Spleen (tissue), 11 donors: ENCODE measurements at regions not wholly inside any gene's neighbourhood (a gene's known extent, or its start where the extent isn't known, plus 50 kb on each side); places are given as distances from the start of the nearest gene placed in this dataset.

Experiments used
- DNase-seq: peaks from one replicate; pipeline ENCODE4 v3.0.0-alpha.2; 2020
- H3K27ac ChIP-seq, 8 donors: fragments of 200-600 bp; sonication (generic) in 7 of 8; 1 replicate in 4 of 8; 2 replicates in 4 of 8; pipeline versions ENCODE4 v1.5.0 to v1.8.0; 2016 to 2021; ENCODE audit warnings: inconsistent platforms in 4 of 8, mild to moderate bottlenecking in 4 of 8, moderate library complexity in 1 of 8
- H3K27me3 ChIP-seq, 7 donors: fragments of 200-600 bp; sonication (generic) in 6 of 7; replicated peaks in 1 of 7; 1 replicate in 4 of 7; 2 replicates in 3 of 7; pipeline versions ENCODE4 v1.5.0 to v1.8.0; 2016 to 2021; ENCODE audit warnings: inconsistent platforms in 3 of 7, mild to moderate bottlenecking in 1 of 7
- H3K36me3 ChIP-seq, 6 donors: fragments of 200-600 bp; sonication (generic) in 5 of 6; 1 replicate in 4 of 6; 2 replicates in 2 of 6; pipeline versions ENCODE4 v1.5.0 to v1.8.0; 2016 to 2021; ENCODE audit warnings: inconsistent platforms in 2 of 6
- H3K4me1 ChIP-seq, 6 donors: fragments of 200-600 bp; sonication (generic) in 5 of 6; 1 replicate in 3 of 6; 2 replicates in 3 of 6; pipeline versions ENCODE4 v1.5.0 to v1.8.0; 2016 to 2021; ENCODE audit warnings: inconsistent platforms in 3 of 6
- H3K4me3 ChIP-seq, 8 donors: fragments of 200-600 bp; sonication (generic) in 7 of 8; 1 replicate in 4 of 8; 2 replicates in 4 of 8; pipeline versions ENCODE4 v1.5.0 to v1.8.0; 2016 to 2021; ENCODE audit warnings: inconsistent platforms in 4 of 8, mild to moderate bottlenecking in 4 of 8, moderate library complexity in 2 of 8
- H3K9me3 ChIP-seq, 8 donors: fragments of 200-600 bp; sonication (generic) in 7 of 8; 1 replicate in 4 of 8; 2 replicates in 4 of 8; pipeline versions ENCODE4 v1.5.0 to v1.8.0; 2016 to 2021; ENCODE audit warnings: inconsistent platforms in 4 of 8
- POLR2A ChIP-seq, 3 donors: fragments of 450-650 bp; IDR thresholded peaks; one replicate each; pipeline ENCODE4 v1.5.1; 2017; ENCODE audit warnings: antibody characterized with exemption in 3 of 3, mild to moderate bottlenecking in 1 of 3
- POLR2AphosphoS5 ChIP-seq, 3 donors: sonication (generic); formaldehyde crosslinking; IDR thresholded peaks; one replicate each; pipeline ENCODE4 v1.5.1; 2017; ENCODE audit warnings: antibody characterized with exemption in 3 of 3
- WGBS, 5 donors: extraction: QIAGEN DNeasy Blood & Tissue Kit in 3 of 5; methylation state at CpG; one replicate each; pipeline versions ENCODE4 v1.1.5 to v1.1.7; 2013 to 2018; 5-methylcytosine and 5-hydroxymethylcytosine counted together
- intact Hi-C: fragments of 100-400 bp; cut with DNase I; formaldehyde crosslinking; loops from one replicate; pipeline ENCODE4 v1.15.0; 2023; ENCODE audit warnings: low total_unique reads
- TF ChIP-seq, protein P1 (sequence below), 11 experiments: fragments of 200-600 bp in 7 of 11; fragments of 450-650 bp in 4 of 11; sonication (generic) in 4 of 11; IDR thresholded peaks in 8 of 11; conservative IDR thresholded peaks in 3 of 11; 1 replicate in 7 of 11; 2 replicates in 4 of 11; pipeline versions ENCODE4 v1.4.0 to v1.8.0; 2016 to 2021; ENCODE audit warnings: antibody characterized with exemption in 11 of 11, inconsistent platforms in 4 of 11, mild to moderate bottlenecking in 1 of 11
- donor health status: healthy with polysubstance abuse.
- donor health status: DM: no; HTN: no; CAD: no; lungs with moderate emphysema.
- donor health status: DM: no; HTN: no; CAD: no.
- donor health status: Bipolar disorder and iron deficiency.
- donor health status: healthy.
- donor health status: DM: no; HTN: no; CAD: no.
- donor health status: DM: yes; HTN: yes; CAD: no.

DNA sequence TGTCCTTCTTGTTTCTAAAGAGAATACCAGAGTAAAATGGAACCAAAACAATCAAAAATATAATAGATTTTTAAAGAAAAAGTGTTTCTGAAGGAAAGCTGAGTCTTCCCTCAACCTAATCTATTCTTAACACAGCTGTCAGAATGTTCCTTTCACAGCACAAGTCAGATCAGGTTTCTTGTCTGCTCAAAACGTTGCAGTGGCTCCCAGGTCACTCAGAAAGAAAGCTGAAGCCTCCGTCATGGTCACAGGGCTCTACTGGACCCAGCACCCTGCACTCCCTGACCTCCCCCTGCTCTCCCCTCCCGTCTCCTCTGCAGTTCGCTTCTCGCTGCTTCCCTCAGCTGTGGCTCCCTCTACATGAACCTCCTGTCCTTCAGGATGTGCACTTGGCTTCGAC is 90.7 kb upstream of the PTPRM start:
- intact Hi-C loops = no loop called here
- Histone ChIP-seq H3K27me3 (no peaks in the 10 kb centered on the region), H3K9me3 (no peaks in the 10 kb centered on the region), H3K4me1 (no peaks in the 10 kb centered on the region), H3K36me3 (no peaks in the 10 kb centered on the region), H3K27ac (no peak overlapping the region), H3K4me3 (no peak overlapping the region)
- DNase-seq = no peak
- WGBS, 5 donors = 64 to 75% (median 73%) methylated on average over 6 of the region's 6 CpGs
- TF ChIP-seq, protein P1, sequence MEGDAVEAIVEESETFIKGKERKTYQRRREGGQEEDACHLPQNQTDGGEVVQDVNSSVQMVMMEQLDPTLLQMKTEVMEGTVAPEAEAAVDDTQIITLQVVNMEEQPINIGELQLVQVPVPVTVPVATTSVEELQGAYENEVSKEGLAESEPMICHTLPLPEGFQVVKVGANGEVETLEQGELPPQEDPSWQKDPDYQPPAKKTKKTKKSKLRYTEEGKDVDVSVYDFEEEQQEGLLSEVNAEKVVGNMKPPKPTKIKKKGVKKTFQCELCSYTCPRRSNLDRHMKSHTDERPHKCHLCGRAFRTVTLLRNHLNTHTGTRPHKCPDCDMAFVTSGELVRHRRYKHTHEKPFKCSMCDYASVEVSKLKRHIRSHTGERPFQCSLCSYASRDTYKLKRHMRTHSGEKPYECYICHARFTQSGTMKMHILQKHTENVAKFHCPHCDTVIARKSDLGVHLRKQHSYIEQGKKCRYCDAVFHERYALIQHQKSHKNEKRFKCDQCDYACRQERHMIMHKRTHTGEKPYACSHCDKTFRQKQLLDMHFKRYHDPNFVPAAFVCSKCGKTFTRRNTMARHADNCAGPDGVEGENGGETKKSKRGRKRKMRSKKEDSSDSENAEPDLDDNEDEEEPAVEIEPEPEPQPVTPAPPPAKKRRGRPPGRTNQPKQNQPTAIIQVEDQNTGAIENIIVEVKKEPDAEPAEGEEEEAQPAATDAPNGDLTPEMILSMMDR (IDR thresholded peaks at IDR 0.05 in 8 of 11, conservative IDR thresholded peaks at IDR 0.05 in 3 of 11) = no peak
- TF ChIP-seq POLR2A (IDR thresholded peaks at IDR 0.05) (no peak), POLR2AphosphoS5 (IDR thresholded peaks at IDR 0.05) (no peak)

GRCh38 chr18:7479756-7480155 is 87.4 kb upstream of the PTPRM start:
- TF ChIP-seq POLR2A (IDR thresholded peaks at IDR 0.05) = no peak
- TF ChIP-seq, protein P1 (IDR thresholded peaks at IDR 0.05 in 8 of 11, conservative IDR thresholded peaks at IDR 0.05 in 3 of 11) = no peak
- TF ChIP-seq POLR2AphosphoS5 (IDR thresholded peaks at IDR 0.05) = no peak

GRCh38 chr18:7480879-7481278 is 86.2 kb upstream of the PTPRM start:
- Histone ChIP-seq H3K27ac (no peak overlapping the region), H3K4me3 (no peak overlapping the region), H3K9me3 (no peaks in the 10 kb centered on the region), H3K36me3 (no peaks in the 10 kb centered on the region), H3K4me1 (no peaks in the 10 kb centered on the region), H3K27me3 (no peaks in the 10 kb centered on the region)
- TF ChIP-seq POLR2A (IDR thresholded peaks at IDR 0.05) (no peak), POLR2AphosphoS5 (IDR thresholded peaks at IDR 0.05) (no peak)
- TF ChIP-seq, protein P1 (IDR thresholded peaks at IDR 0.05 in 8 of 11, conservative IDR thresholded peaks at IDR 0.05 in 3 of 11) = no peak
- WGBS, 5 donors = 89 to 96% (median 92%) methylated on average over 7 of the region's 7 CpGs
- intact Hi-C loops = no loop called here
- no peak for DNase-seq

More at GRCh38 chr18:7479756-7480155, 87.4 kb upstream of the PTPRM start:
- Histone ChIP-seq H3K27me3 (no peaks in the 10 kb centered on the region), H3K36me3 (no peaks in the 10 kb centered on the region), H3K9me3 (no peaks in the 10 kb centered on the region), H3K4me1 (no peaks in the 10 kb centered on the region), H3K27ac (no peak overlapping the region), H3K4me3 (no peak overlapping the region)
- no peak for DNase-seq
- 76 to 92% (median 88%) methylated on average over 6 of the region's 6 CpGs for WGBS, 5 donors
- intact Hi-C loops = no loop called here

DNA sequence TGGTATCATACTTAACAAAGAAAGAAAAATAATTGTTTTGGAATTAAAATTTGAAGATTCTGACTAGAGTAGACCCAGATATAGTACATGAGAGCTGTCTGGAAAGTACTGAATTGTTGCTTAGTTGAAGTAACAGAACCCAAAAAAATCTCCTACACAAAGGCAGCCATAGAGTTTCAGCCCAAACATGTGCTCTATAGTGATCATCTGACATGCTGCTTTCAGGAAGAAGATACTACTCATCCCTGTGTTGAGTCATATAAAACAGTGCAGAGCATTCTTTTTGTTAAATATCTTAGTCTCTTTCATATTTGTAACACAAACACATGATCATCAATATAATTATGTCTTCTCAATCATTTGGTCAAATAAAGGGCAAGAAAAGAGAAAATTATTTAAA is 84.8 kb upstream of the PTPRM start:
- Histone ChIP-seq H3K4me3 (no peak overlapping the region), H3K4me1 (no peaks in the 10 kb centered on the region), H3K9me3 (no peaks in the 10 kb centered on the region), H3K36me3 (no peaks in the 10 kb centered on the region), H3K27ac (no peak overlapping the region), H3K27me3 (no peaks in the 10 kb centered on the region)
- TF ChIP-seq, protein P1 (IDR thresholded peaks at IDR 0.05 in 8 of 11, conservative IDR thresholded peaks at IDR 0.05 in 3 of 11) = no peak
- no peak for TF ChIP-seq POLR2A (IDR thresholded peaks at IDR 0.05)
- TF ChIP-seq POLR2AphosphoS5 (IDR thresholded peaks at IDR 0.05) = no peak
- DNase-seq = no peak
- intact Hi-C loops = no loop called here
